ENCODE measurements at regions not wholly inside any gene's neighbourhood (a gene's known extent, or its start where the extent isn't known, plus 50 kb on each side); places are given as distances from the start of the nearest gene placed in this dataset.
"Not testable (repeated sequence)": the region's sequence is repeated elsewhere in the genome, so short reads cannot be mapped to it uniquely, and the experiment has no call there.

- no peak for DNase-seq
Observed at GRCh38 chr10:21285742-21286331, 239.6 kb downstream of the SKIDA1 start.

GRCh38 chr10:21285207-21285606, 240.3 kb downstream of the SKIDA1 start:
- no peak for DNase-seq

- DNase-seq: no peak
Observed at GRCh38 chr10:21284301-21284700, 241.2 kb downstream of the SKIDA1 start.

- not testable (repeated sequence) for DNase-seq
Observed at GRCh38 chr10:21283053-21283452, 242.4 kb downstream of the SKIDA1 start.

- DNase-seq: no peak
Observed at GRCh38 chr10:21281765-21282484, 243.6 kb downstream of the SKIDA1 start.

- DNase-seq: no peak
Observed at GRCh38 chr10:21280971-21281572, 244.4 kb downstream of the SKIDA1 start.

GRCh38 chr10:21280037-21280436, 245.4 kb downstream of the SKIDA1 start:
- no peak for DNase-seq

GRCh38 chr10:21279217-21279575, 246.3 kb downstream of the SKIDA1 start:
- DNase-seq: no peak

GRCh38 chr10:21278491-21279216, 246.8 kb downstream of the SKIDA1 start:
- DNase-seq: peak; percentile 40

- DNase-seq: no peak
Observed at GRCh38 chr10:21273400-21273968, 252.0 kb downstream of the SKIDA1 start.

GRCh38 chr10:21272643-21273399, 252.7 kb downstream of the SKIDA1 start:
- DNase-seq: no peak

GRCh38 chr10:21270976-21271375, 254.5 kb downstream of the SKIDA1 start:
- DNase-seq: no peak

GRCh38 chr10:21269289-21269688, 256.2 kb downstream of the SKIDA1 start:
- DNase-seq: no peak

GRCh38 chr10:21265622-21266021, 259.9 kb downstream of the SKIDA1 start:
- DNase-seq: no peak

GRCh38 chr10:21264271-21264670, 261.2 kb downstream of the SKIDA1 start:
- no peak for DNase-seq

- no peak for DNase-seq
Observed at GRCh38 chr10:21263839-21264238, 261.6 kb downstream of the SKIDA1 start.

GRCh38 chr10:21263263-21263803, 262.1 kb downstream of the SKIDA1 start:
- no peak for DNase-seq

GRCh38 chr10:21261842-21262294, 263.6 kb downstream of the SKIDA1 start:
- DNase-seq: no peak

- DNase-seq: no peak
Observed at GRCh38 chr10:21260506-21261149, 264.9 kb downstream of the SKIDA1 start.

GRCh38 chr10:21260066-21260465, 265.4 kb downstream of the SKIDA1 start:
- DNase-seq: no peak

GRCh38 chr10:21257919-21258318, 267.6 kb downstream of the SKIDA1 start:
- DNase-seq: no peak

GRCh38 chr10:21257191-21257590, 268.3 kb downstream of the SKIDA1 start:
- DNase-seq: no peak

All from KG1 (cell line).